ENCODE measurements at regions not wholly inside any gene's neighbourhood (a gene's known extent, or its start where the extent isn't known, plus 50 kb on each side); places are given as distances from the start of the nearest gene placed in this dataset.

- POLR2A ChIA-PET, result no interaction called here
- ATAC-seq (no peak), DNase-seq (ENCODE audit: low spot score) (no peak)
- TF ChIP-seq ZNF219 (CRISPR knock-in tag; IDR thresholded peaks at IDR 0.05; ENCODE audit: borderline replicate concordance), result no peak
- TF ChIP-seq NFE2L1 (CRISPR knock-in tag; IDR thresholded peaks at IDR 0.05), result no peak
- no peak for TF ChIP-seq ZNF281 (CRISPR knock-in tag; IDR thresholded peaks at IDR 0.05)
- TF ChIP-seq NR3C1 (CRISPR knock-in tag; conservative IDR thresholded peaks at IDR 0.05; ENCODE audit: low read depth), result no peak
- no peak for TF ChIP-seq NR2C2 (CRISPR knock-in tag; IDR thresholded peaks at IDR 0.05)
- no peak for TF ChIP-seq TCF7 (CRISPR knock-in tag; IDR thresholded peaks at IDR 0.05; ENCODE audit: low read depth)
- no peak for TF ChIP-seq MAX (CRISPR knock-in tag; IDR thresholded peaks at IDR 0.05)
- TF ChIP-seq HMGA2 (CRISPR knock-in tag; IDR thresholded peaks at IDR 0.05), result no peak
- TF ChIP-seq ETV6 (CRISPR knock-in tag; IDR thresholded peaks at IDR 0.05), result no peak
- no peak for TF ChIP-seq CDX4 (CRISPR knock-in tag; IDR thresholded peaks at IDR 0.05; ENCODE audit: borderline replicate concordance)
- no peak for TF ChIP-seq HMGXB4 (CRISPR knock-in tag; IDR thresholded peaks at IDR 0.05)
- no peak for TF ChIP-seq AR (CRISPR knock-in tag; IDR thresholded peaks at IDR 0.05)
- TF ChIP-seq ZSCAN18 (CRISPR knock-in tag; IDR thresholded peaks at IDR 0.05), result no peak
- TF ChIP-seq ZNF512 (CRISPR knock-in tag; IDR thresholded peaks at IDR 0.05; ENCODE audit: borderline replicate concordance), result no peak
- TF ChIP-seq KAT7 (CRISPR knock-in tag; IDR thresholded peaks at IDR 0.05; ENCODE audit: borderline replicate concordance), result no peak
- no peak for TF ChIP-seq IRF2 (CRISPR knock-in tag; IDR thresholded peaks at IDR 0.05; ENCODE audit: borderline replicate concordance, low read depth)
- no peak for TF ChIP-seq GABPB1 (CRISPR knock-in tag; IDR thresholded peaks at IDR 0.05)
- no peak for TF ChIP-seq ZNF425 (CRISPR knock-in tag; conservative IDR thresholded peaks at IDR 0.05)
- TF ChIP-seq FOXJ3 (CRISPR knock-in tag; IDR thresholded peaks at IDR 0.05; ENCODE audit: borderline replicate concordance), result no peak
- Mint-ChIP-seq H3K27me3 (ENCODE audit: low read depth) (no peaks in the 10 kb centered on the region), H3K4me3 (no peak overlapping the region), H3K27ac (no peak overlapping the region), H3K4me1 (peaks cover 7% of the 10 kb centered on the region), H3K36me3 (no peaks in the 10 kb centered on the region), H3K9me3 (no peaks in the 10 kb centered on the region)
- CTCF ChIA-PET, result no interaction called here
Measured at GRCh38 chr10:111545861-111546605, 469.2 kb downstream of the ADRA2A start.

Data from WTC11 (cell line).